Endothelial cell of umbilical vein (primary cell): ENCODE measurements at regions not wholly inside any gene's neighbourhood (a gene's known extent, or its start where the extent isn't known, plus 50 kb on each side); places are given as distances from the start of the nearest gene placed in this dataset.

Experiments
- BruUV-seq: library from RNA; stranded (reverse); fragments of 400-500 nt; replicated peaks from 2 replicates; lab custom pipeline; 2021; lab: Mats Ljungman, UMichigan
- CTCF ChIA-PET: fragments of 300-600, 350-600 bp; sonication (Branson Sonifier 250); formaldehyde crosslinking; loops from one replicate; lab custom pipeline; 2021; ENCODE audit warnings: antibody characterized with exemption, inconsistent platforms; lab: Charles Lee
- POLR2A ChIA-PET: fragments of 300-600, 350-600 bp; sonication (Branson Sonifier 250); formaldehyde crosslinking; loops from one replicate; lab custom pipeline; 2021; ENCODE audit warnings: antibody characterized with exemption, inconsistent platforms; lab: Charles Lee
- DNase-seq: peaks from one replicate; pipeline ENCODE4 v3.0.0-alpha.2; 2011; ENCODE audit warnings: low read depth, low spot score
- FAIRE-seq: peaks from 2 replicates; lab custom pipeline; 2011; peaks lifted over from hg19 to GRCh38; lab: Jason Lieb, UNC
- H2AFZ ChIP-seq: 2 replicates; pipeline ENCODE4 v1.6.0; 2012; ENCODE audit warnings: low read depth, low read length, control low read depth, inconsistent platforms
- H3K27ac ChIP-seq: 2 replicates; pipeline ENCODE4 v1.5.1; 2011; ENCODE audit warnings: low read depth, mild to moderate bottlenecking, control low read depth, low read length, moderate library complexity; ENCODE audit not compliant: insufficient read depth
- H3K27me3 ChIP-seq, 2 experiments: 2 replicates each; pipeline versions ENCODE4 v1.6.0 to v1.6.1; 2011; ENCODE audit warnings: low read length in 2 of 2, mixed read lengths in 1 of 2; ENCODE audit not compliant: control insufficient read depth in 2 of 2, insufficient read depth in 2 of 2
- H3K36me3 ChIP-seq, 2 experiments: 2 replicates in 1 of 2; 3 replicates in 1 of 2; pipeline ENCODE4 v1.5.1; 2011; ENCODE audit warnings: low read length in 2 of 2, mild to moderate bottlenecking in 1 of 2, moderate library complexity in 1 of 2; ENCODE audit not compliant: control insufficient read depth in 2 of 2, insufficient read depth in 2 of 2; ENCODE audit errors: extremely low read depth in 1 of 2
- H3K4me1 ChIP-seq: 3 replicates; pipeline ENCODE4 v1.5.1; 2011; ENCODE audit warnings: mild to moderate bottlenecking, low read length; ENCODE audit not compliant: control insufficient read depth, insufficient read depth; ENCODE audit errors: extremely low read depth
- H3K4me2 ChIP-seq: 2 replicates; pipeline ENCODE4 v1.6.1; 2011; ENCODE audit warnings: low read length, control low read depth, mixed read lengths; ENCODE audit not compliant: insufficient read depth
- H3K4me3 ChIP-seq, 3 experiments: fragments of 200-600 bp in 1 of 3; sonication (generic), shearing (Covaris generic) in 1 of 3; replicated peaks in 1 of 3; 2 replicates each; pipeline ENCODE4 v1.5.1; 2011 to 2016; ENCODE audit warnings: control low read depth in 3 of 3, low read length in 3 of 3, mild to moderate bottlenecking in 2 of 3, inconsistent platforms in 1 of 3, low read depth in 1 of 3, moderate library complexity in 1 of 3; ENCODE audit not compliant: insufficient read depth in 1 of 3
- H3K79me2 ChIP-seq: 2 replicates; pipeline ENCODE4 v1.6.0; 2012; ENCODE audit warnings: low read length, inconsistent platforms; ENCODE audit not compliant: control insufficient read depth, insufficient read depth
- H3K9ac ChIP-seq: replicated peaks from 2 replicates; pipeline ENCODE3; 2011; ENCODE audit warnings: low read length, control low read depth; ENCODE audit not compliant: insufficient read depth; ENCODE audit errors: extremely low read depth
- H3K9me1 ChIP-seq: replicated peaks from 3 replicates; pipeline ENCODE4 v1.6.0; 2011; ENCODE audit warnings: mild to moderate bottlenecking, low read length; ENCODE audit not compliant: control insufficient read depth, insufficient read depth; ENCODE audit errors: extremely low read depth
- H3K9me3 ChIP-seq: replicated peaks from 2 replicates; pipeline ENCODE4 v1.5.1; 2012; ENCODE audit warnings: low read length, inconsistent platforms; ENCODE audit not compliant: control insufficient read depth, insufficient read depth
- H4K20me1 ChIP-seq: replicated peaks from 2 replicates; pipeline ENCODE3; 2011; ENCODE audit warnings: mild to moderate bottlenecking, low read length; ENCODE audit not compliant: control insufficient read depth, insufficient read depth; ENCODE audit errors: extremely low read depth
- EZH2 ChIP-seq: IDR thresholded peaks from 2 replicates; pipeline ENCODE4 v1.6.1; 2012; ENCODE audit warnings: borderline replicate concordance, low read depth, mild to moderate bottlenecking, moderate library complexity, low read length, inconsistent platforms; ENCODE audit not compliant: severe bottlenecking
- FOS ChIP-seq: IDR thresholded peaks from 2 replicates; pipeline ENCODE4 v1.6.1; 2011; ENCODE audit warnings: mild to moderate bottlenecking, low read length, moderate library complexity, borderline replicate concordance; ENCODE audit not compliant: insufficient read depth
- GATA2 ChIP-seq: IDR thresholded peaks from 2 replicates; pipeline ENCODE4 v1.7.0; 2011; ENCODE audit warnings: low read depth, mild to moderate bottlenecking, moderate library complexity, mixed read lengths, low read length; ENCODE audit not compliant: insufficient read length, insufficient read depth
- JUN ChIP-seq: IDR thresholded peaks from 2 replicates; pipeline ENCODE4 v1.6.1; 2011; ENCODE audit warnings: borderline replicate concordance, low read depth; ENCODE audit not compliant: insufficient read length, insufficient read depth
- MYC ChIP-seq: IDR thresholded peaks from one replicate; pipeline ENCODE4 v1.6.1; 2011; ENCODE audit warnings: mild to moderate bottlenecking, low read depth, low read length
- POLR2A ChIP-seq: IDR thresholded peaks from 2 replicates; pipeline ENCODE4 v1.6.1; 2012; ENCODE audit warnings: low read depth, mild to moderate bottlenecking, control low read depth, low read length
- POLR2AphosphoS5 ChIP-seq: IDR thresholded peaks from 2 replicates; pipeline ENCODE4 v1.6.1; 2012; ENCODE audit warnings: low read depth, mild to moderate bottlenecking, control low read depth, low read length, moderate library complexity; ENCODE audit not compliant: insufficient read depth
- dilution Hi-C: fragments of 300-500 bp; cut with MboI; formaldehyde crosslinking; loops from one replicate; pipeline ENCODE4 v1.15.0; 2019; ENCODE audit warnings: low sequenced_read_pairs; ENCODE audit not compliant: extremely low pct_ligation_motif_present
- intact Hi-C: fragments of 100-400 bp; cut with micrococcal nuclease; formaldehyde crosslinking; loops from one replicate; pipeline ENCODE4 v1.10.0; 2022
- TF ChIP-seq, protein P1 (sequence below), 2 donors: IDR thresholded peaks; 1 replicate in 1 of 2; 2 replicates in 1 of 2; pipeline ENCODE4 v1.5.1; 2011; ENCODE audit warnings: low read length in 2 of 2, mild to moderate bottlenecking in 2 of 2, moderate library complexity in 2 of 2, control low read depth in 1 of 2, inconsistent platforms in 1 of 2, low read depth in 1 of 2; ENCODE audit not compliant: insufficient read depth in 1 of 2; ENCODE audit errors: extremely low read depth in 1 of 2
- TF ChIP-seq, protein P2 (sequence below): IDR thresholded peaks from 2 replicates; pipeline ENCODE4 v1.6.1; 2011; ENCODE audit not compliant: insufficient read depth, insufficient read length

DNA sequence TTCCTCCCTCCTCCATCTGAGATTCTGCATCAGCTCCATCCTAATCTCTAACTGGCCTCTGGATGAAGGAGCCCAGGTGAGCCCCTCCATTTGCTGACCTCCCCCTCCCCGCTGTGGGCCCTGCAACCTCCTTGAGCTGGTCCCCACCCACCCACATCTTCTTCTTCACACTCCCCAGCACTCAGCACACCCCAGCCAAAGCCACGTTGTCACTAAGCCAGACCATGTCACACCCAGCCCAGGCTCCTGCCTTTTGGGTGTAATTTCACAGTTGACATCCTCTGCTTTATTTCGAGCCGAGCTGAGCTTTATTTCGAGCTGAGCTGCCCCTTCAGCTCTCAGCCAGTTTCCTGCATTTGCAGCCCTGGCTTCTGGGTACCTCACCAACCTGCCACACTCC is 282.7 kb upstream of the TNRC6C start:
- no peaks in the 10 kb centered on the region for H4K20me1 ChIP-seq
- CTCF ChIA-PET, result interaction anchor here (2.0 kb wide), 1 partner anchor 12 kb away, joined by 4 read pairs; no protein-coding TSS in a partner anchor
- dilution Hi-C loops (no loop called here), intact Hi-C loops (no loop called here)
- no peaks in the 10 kb centered on the region for H3K4me1 ChIP-seq
- no peak overlapping the region for H3K4me2 ChIP-seq
- peaks cover 0 to 2% of the 10 kb centered on the region in 2 experiments for H3K27me3 ChIP-seq
- no peak overlapping the region for H3K27ac ChIP-seq
- DNase-seq (no peak), FAIRE-seq (no peak)
- no peaks in the 10 kb centered on the region for H3K9me3 ChIP-seq
- no TSS peak for BruUV-seq
- H3K4me3 ChIP-seq, result no peak overlapping the region
- H3K36me3 ChIP-seq, result no peaks in the 10 kb centered on the region
- no peaks in the 10 kb centered on the region for H3K79me2 ChIP-seq
- no peak overlapping the region for H2AFZ ChIP-seq
- H3K9ac ChIP-seq, result no peak overlapping the region
- POLR2A ChIA-PET, result no interaction called here
- no peaks in the 10 kb centered on the region for H3K9me1 ChIP-seq
- TF ChIP-seq, protein P1, sequence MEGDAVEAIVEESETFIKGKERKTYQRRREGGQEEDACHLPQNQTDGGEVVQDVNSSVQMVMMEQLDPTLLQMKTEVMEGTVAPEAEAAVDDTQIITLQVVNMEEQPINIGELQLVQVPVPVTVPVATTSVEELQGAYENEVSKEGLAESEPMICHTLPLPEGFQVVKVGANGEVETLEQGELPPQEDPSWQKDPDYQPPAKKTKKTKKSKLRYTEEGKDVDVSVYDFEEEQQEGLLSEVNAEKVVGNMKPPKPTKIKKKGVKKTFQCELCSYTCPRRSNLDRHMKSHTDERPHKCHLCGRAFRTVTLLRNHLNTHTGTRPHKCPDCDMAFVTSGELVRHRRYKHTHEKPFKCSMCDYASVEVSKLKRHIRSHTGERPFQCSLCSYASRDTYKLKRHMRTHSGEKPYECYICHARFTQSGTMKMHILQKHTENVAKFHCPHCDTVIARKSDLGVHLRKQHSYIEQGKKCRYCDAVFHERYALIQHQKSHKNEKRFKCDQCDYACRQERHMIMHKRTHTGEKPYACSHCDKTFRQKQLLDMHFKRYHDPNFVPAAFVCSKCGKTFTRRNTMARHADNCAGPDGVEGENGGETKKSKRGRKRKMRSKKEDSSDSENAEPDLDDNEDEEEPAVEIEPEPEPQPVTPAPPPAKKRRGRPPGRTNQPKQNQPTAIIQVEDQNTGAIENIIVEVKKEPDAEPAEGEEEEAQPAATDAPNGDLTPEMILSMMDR (IDR thresholded peaks at IDR 0.05; ENCODE audit: extremely low read depth in 1 of 2, insufficient read depth in 1 of 2, low read depth in 1 of 2, low read length in 2 of 2), result no peak
- TF ChIP-seq MYC, result no peak
- TF ChIP-seq EZH2, result no peak
- no peak for TF ChIP-seq FOS
- no peak for TF ChIP-seq JUN
- no peak for TF ChIP-seq POLR2AphosphoS5
- no peak for TF ChIP-seq POLR2A
- TF ChIP-seq GATA2, result no peak
- TF ChIP-seq, protein P2, sequence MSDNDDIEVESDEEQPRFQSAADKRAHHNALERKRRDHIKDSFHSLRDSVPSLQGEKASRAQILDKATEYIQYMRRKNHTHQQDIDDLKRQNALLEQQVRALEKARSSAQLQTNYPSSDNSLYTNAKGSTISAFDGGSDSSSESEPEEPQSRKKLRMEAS, result no peak
